NCI-H2081 (cell line): ENCODE measurements at regions not wholly inside any gene's neighbourhood (a gene's known extent, or its start where the extent isn't known, plus 50 kb on each side); places are given as distances from the start of the nearest gene placed in this dataset.

Experiments
- DNase-seq, 2 experiments: peaks; one replicate each; lab custom pipeline; 2025; lab: John Stamatoyannopoulos, UW

DNA sequence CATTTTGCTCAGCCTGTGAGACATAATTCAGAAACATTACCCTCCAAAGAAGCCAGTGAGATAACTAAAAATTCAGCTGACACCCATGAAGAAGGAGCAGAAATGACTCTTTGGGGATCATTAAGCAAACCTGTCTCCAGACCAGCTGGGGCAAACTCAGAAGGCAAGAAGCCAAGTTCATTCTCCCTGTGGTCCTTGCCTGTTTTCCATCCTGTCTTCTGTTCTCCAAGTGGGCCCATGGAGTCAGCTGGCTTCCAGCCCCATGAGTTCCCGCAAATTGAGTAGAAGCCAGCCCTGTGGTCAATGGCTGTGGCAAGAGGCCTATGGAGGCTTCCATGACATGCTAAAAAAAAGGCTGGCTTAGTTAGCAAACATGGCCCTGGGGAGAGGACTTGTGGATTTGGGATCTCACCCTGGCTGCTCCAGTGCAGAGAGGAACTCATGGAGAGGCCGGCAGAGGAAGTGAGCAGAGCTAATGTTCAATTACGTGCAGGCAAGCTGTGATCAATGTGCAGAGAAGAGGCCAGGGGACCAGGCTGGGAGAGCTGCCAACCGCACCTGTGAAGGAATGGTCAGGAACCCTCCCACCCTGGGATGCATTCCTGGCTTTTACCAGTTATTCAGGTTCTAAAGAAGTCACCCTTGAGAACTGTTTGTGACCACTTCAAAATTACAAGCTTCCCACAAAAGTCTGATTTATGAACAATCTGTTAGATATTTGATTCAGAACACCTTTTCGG is 229.1 kb downstream of the TSHZ3 start:
- DNase-seq = no peak

- no peak for DNase-seq
Observed at GRCh38 chr19:31118986-31119385, 230.2 kb downstream of the TSHZ3 start.

DNA sequence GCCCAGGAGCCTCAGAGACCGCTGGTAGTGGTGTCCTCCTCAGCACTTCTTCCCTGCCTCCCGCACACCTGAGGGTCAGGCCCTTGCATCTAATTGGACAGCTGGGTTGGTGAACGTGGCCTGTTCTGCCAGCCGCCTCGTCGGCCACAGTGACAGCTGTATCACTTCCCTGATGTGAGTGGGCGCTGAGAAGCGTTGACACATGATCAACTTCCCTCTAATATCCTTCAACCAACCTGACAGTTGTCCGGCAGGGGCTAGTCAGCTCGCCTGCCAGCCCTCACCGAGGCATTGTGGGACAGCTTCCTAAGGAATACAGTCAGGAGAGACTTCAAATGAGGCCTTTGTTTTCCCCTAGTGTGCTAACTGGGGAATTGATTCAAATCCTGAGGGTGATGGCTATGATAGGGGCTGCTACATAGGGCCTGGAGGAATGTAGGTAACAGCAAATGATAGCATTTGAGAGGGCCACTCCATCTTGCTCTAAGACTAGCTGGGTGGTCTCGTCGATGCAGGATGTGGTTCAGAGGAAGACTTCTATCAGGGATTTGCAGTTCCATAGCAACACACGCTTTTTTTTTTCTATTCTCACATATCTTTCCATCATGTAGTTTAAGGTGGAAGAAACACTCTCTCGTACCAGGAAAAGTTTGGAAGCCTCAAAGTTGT is 230.8 kb downstream of the TSHZ3 start:
- DNase-seq = no peak

GRCh38 chr19:31114585-31114984 is 234.7 kb downstream of the TSHZ3 start:
- no peak for DNase-seq

GRCh38 chr19:31113293-31113692 is 235.9 kb downstream of the TSHZ3 start:
- DNase-seq = no peak

- no peak for DNase-seq
Observed at GRCh38 chr19:31112158-31112557, 237.1 kb downstream of the TSHZ3 start.

- DNase-seq = no peak
Observed at GRCh38 chr19:31111741-31112140, 237.5 kb downstream of the TSHZ3 start.

DNA sequence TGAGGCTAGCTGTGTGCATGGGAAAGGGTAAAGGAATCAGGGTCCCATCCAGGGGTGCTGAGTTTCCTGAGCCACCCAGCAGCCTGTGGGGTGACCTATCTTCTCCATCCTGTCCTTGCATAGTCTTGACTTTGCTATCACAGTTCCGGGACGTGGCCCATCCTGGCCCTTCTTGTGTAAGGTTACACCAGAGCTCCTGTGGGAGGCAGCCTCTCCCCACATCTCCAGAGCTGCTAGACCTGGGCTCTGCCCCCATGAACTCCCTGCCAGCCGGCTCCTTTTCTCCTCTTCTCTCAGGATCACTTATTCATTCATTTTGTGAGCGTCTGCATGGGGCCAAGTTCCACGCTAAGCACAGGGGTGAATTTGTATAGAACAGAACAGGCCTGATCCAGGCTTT is 238.9 kb downstream of the TSHZ3 start:
- no peak for DNase-seq

DNA sequence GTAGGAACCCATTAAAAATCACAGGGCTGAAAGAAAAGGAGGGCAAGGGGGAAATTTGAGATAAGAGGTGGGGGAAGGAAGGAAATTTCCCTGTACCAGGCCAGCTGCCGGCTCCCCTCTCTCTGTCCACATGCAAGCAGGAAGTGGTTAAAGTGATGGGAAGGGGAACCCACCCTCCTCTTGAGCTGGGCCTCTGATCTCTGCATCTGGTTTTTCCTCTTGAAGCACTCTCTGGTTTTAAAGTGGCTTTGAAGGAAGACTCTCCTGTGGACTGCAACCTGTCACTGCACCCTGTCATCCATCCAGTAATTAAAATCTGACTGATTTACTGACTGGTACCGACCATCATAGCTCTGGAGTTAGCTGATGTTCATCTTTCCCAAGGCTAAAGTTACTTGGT is 239.6 kb downstream of the TSHZ3 start:
- DNase-seq = no peak

DNA sequence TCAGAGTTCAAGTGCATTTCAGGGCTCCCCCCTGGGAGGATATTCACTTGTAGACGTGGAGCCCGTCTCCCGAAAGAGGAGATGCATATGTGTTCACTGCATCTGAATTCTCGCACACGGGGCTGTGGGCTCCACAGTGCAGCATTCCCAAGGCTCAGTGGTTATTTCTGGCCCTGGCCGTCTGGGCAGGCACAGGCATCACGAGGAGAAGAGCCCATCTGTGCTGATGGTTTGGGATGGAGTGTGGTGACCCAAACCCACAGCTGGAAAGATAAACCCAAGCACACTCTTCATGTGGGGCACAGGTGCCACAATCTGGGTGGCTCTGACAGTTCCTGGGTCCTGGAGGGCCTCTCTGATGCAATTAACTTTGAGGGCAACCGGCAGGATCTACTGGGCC is 242.1 kb downstream of the TSHZ3 start:
- no peak for DNase-seq

GRCh38 chr19:31105761-31106160 is 243.5 kb downstream of the TSHZ3 start:
- no peak for DNase-seq

DNA sequence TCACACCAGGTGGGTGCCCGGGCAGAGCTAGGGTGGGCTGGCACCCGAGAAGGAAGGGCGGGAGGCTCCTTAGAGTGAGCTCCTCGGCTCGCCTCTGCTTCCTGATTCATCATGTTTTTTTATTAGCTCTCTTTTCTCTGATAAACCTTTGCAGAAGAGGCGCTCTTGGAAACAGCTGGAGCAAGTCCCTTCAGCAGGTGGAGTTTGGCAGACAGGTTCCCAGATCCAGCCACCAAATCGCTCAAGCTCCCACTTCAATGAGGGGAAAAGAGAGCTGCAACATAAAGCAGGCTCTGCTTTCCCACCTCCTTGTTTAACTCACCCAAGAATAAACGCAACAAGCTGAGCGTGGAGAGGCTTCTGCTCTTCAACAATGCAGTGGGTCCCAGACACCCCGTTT is 244.8 kb downstream of the TSHZ3 start:
- DNase-seq = no peak

- DNase-seq = no peak
Observed at GRCh38 chr19:31103228-31103627, 246.0 kb downstream of the TSHZ3 start.

GRCh38 chr19:31102674-31103073 is 246.6 kb downstream of the TSHZ3 start:
- DNase-seq = no peak

DNA sequence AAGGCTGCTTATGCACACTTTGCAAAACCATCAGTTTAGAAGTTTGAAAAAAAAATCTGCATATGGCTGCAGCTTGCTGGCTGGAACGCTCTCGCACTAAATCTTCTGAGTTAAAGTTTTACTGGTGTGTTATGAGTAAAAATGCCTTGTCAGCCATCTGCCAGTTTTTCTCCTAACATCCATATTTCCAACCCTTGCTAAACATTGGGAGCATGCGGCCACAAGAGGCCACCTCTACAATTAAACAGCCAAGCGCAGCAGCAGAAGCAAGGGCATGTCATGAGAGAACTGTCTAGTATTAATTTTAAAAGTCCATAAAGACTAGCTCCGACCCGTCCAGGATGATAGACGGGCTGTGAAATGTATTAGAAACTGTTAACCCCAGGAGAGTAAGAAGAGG is 248.3 kb downstream of the TSHZ3 start:
- no peak for DNase-seq

DNA sequence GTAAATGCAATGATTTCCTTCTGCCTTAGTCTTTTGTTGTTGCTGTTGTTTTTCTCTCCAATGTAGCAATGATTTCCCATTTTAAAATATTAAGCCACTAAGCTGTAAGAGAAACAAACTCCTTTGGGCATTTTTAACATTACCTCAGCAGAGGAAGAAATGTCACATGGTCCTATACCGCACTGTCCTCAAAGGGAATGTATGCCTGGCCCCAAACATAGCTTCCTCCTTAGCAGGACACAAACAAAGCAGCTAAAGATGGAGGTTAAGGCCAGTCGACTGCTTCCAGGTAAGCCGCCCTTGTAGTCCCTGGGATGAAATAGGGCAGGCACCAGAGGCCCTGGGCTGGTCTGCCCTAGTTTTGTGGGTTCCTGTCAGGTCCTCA is 249.0 kb downstream of the TSHZ3 start:
- DNase-seq = no peak

- DNase-seq = no peak
Observed at GRCh38 chr19:31099515-31100205, 249.6 kb downstream of the TSHZ3 start.

DNA sequence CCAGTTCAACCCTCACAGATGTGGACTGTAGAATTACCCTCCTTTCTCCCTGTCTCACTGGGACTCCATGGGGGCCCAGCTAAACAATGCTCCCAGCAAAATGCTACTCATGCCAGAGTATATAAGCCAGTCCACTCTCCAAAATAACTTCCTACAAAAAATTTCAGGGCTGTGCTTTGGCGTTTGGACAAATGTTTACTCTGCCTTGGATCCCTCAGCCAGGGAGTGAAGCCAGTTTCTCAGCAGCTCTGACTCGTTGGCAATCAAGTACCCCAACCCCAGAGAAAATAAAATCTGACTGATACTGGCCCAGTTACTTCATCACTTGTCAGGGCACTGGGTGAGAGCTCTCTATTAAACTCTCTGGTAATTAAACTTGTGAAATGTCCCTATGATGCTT is 250.4 kb downstream of the TSHZ3 start:
- no peak for DNase-seq

GRCh38 chr19:31096935-31097545 is 252.2 kb downstream of the TSHZ3 start:
- no peak for DNase-seq

DNA sequence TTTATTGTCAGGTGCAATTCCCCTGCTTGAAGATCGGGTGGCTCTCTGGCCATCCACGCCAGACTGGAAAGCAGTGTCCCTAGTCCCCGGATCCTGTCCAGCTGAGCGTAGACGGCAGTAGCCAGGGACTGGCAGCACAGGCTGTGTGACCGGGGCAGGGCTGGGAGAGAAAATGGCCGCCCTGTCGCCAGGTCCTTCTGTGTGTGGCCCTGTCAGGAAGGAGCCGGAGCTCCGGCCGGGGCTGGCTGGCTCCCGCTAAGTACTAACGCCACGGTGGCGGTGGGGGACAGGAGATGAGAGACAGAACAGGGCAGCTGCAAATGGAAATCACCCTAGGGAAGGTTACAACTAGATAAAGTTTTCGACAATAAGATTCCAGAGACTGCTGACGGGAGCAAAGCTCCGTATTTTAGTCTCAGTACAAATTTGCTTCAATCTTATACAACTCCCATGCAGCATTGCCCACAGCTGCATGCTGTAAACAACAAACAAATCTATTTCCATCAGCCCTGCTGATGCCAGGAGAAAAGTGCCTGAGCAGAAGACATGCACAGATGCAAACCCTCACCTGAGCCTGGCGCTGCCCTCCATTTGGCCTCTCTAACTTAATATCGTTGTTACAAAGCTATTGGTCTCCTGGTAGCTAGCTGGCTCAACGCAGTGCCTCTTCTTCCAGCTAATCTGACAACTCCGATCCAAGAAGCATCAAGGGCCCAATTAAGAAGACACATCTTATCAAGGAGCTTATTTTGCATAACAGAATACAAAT is 253.0 kb downstream of the TSHZ3 start:
- DNase-seq = no peak

GRCh38 chr19:31095100-31095804 is 254.0 kb downstream of the TSHZ3 start:
- DNase-seq = no peak
